GM23338 (cell line): ENCODE measurements at regions not wholly inside any gene's neighbourhood (a gene's known extent, or its start where the extent isn't known, plus 50 kb on each side); places are given as distances from the start of the nearest gene placed in this dataset.

Source experiments
- ATAC-seq: fragments of 200-7000 bp; cut with Tn5 transposase; 3 replicates; pipeline ENCODE4 v1.9.1; 2020
- DNase-seq: peaks from one replicate; pipeline ENCODE4 v3.0.0-alpha.2; 2015; ENCODE audit warnings: low spot score
- H2AFZ ChIP-seq: fragments of 200-600 bp; sonication (generic); 2 replicates; pipeline ENCODE4 v1.8.0; 2016; ENCODE audit warnings: antibody characterized with exemption, mild to moderate bottlenecking, moderate library complexity
- H3F3A ChIP-seq: fragments of 200-600 bp; sonication (generic); replicated peaks from 2 replicates; pipeline ENCODE4 v1.8.0; 2017; ENCODE audit warnings: antibody characterized with exemption, mixed run types, low read depth
- H3K27ac ChIP-seq: fragments of 200-600 bp; sonication (generic); 2 replicates; pipeline ENCODE4 v1.6.1; 2016; ENCODE audit warnings: low read depth
- H3K27me3 ChIP-seq: fragments of 200-600 bp; sonication (generic); 2 replicates; pipeline ENCODE4 v1.8.0; 2016; ENCODE audit warnings: mild to moderate bottlenecking, mixed run types, moderate library complexity; ENCODE audit not compliant: insufficient read depth
- H3K36me3 ChIP-seq: fragments of 200-600 bp; sonication (generic); 2 replicates; pipeline ENCODE4 v1.8.0; 2016; ENCODE audit warnings: mild to moderate bottlenecking; ENCODE audit not compliant: insufficient read depth
- H3K4me1 ChIP-seq: fragments of 200-600 bp; sonication (generic); 2 replicates; pipeline ENCODE4 v1.8.0; 2016; ENCODE audit warnings: mild to moderate bottlenecking, moderate library complexity; ENCODE audit not compliant: insufficient read depth
- H3K4me2 ChIP-seq: fragments of 200-600 bp; sonication (generic); 2 replicates; pipeline ENCODE4 v1.7.1; 2017; ENCODE audit warnings: mixed run types
- H3K4me3 ChIP-seq: fragments of 200-600 bp; sonication (generic); 2 replicates; pipeline ENCODE4 v1.6.1; 2016; ENCODE audit warnings: mixed run types
- H3K79me2 ChIP-seq: fragments of 200-600 bp; sonication (generic); replicated peaks from 2 replicates; pipeline ENCODE4 v1.8.0; 2017; ENCODE audit warnings: mild to moderate bottlenecking; ENCODE audit not compliant: insufficient read depth
- H3K9me2 ChIP-seq: fragments of 200-600 bp; sonication (generic); 2 replicates; pipeline ENCODE4 v1.8.0; 2017; ENCODE audit not compliant: insufficient read depth
- H4K20me1 ChIP-seq: fragments of 200-600 bp; sonication (generic); replicated peaks from 2 replicates; pipeline ENCODE4 v1.8.0; 2017; ENCODE audit warnings: mild to moderate bottlenecking; ENCODE audit not compliant: insufficient read depth
- H3K27ac Mint-ChIP-seq: 2 replicates; pipeline ENCODE4 v1.8.0; 2020; ENCODE audit warnings: inconsistent platforms, mild to moderate bottlenecking, moderate library complexity, mixed read lengths
- H3K27me3 Mint-ChIP-seq: 3 replicates; pipeline ENCODE4 v1.8.0; 2022; ENCODE audit warnings: low read depth, mild to moderate bottlenecking, moderate library complexity, mixed read lengths, inconsistent platforms; ENCODE audit not compliant: insufficient read depth, poor library complexity
- H3K36me3 Mint-ChIP-seq: 3 replicates; pipeline ENCODE4 v1.8.0; 2021; ENCODE audit warnings: low read depth, mild to moderate bottlenecking, inconsistent platforms, moderate library complexity, mixed read lengths
- H3K4me1 Mint-ChIP-seq: 3 replicates; pipeline ENCODE4 v1.8.0; 2020; ENCODE audit warnings: mild to moderate bottlenecking, inconsistent platforms, mixed read lengths
- H3K4me3 Mint-ChIP-seq: 3 replicates; pipeline ENCODE4 v1.8.0; 2021; ENCODE audit warnings: moderate library complexity, mild to moderate bottlenecking, inconsistent platforms, mixed read lengths
- H3K9me3 Mint-ChIP-seq: 3 replicates; pipeline ENCODE4 v1.8.0; 2020; ENCODE audit warnings: moderate library complexity, mild to moderate bottlenecking, inconsistent platforms, mixed read lengths
- CREB1 ChIP-seq: fragments of 250-450 bp; sonication (Bioruptor Pico); IDR thresholded peaks from 2 replicates; pipeline ENCODE4 v1.5.0; 2020; ENCODE audit warnings: low read depth, mild to moderate bottlenecking, moderate library complexity
- CTCF ChIP-seq, 2 experiments: fragments of 200-600 bp in 1 of 2; sonication (generic) in 1 of 2; conservative IDR thresholded peaks; 2 replicates each; pipeline versions ENCODE4 v1.5.1 to v1.6.1; 2016 to 2017; ENCODE audit warnings: antibody characterized with exemption in 2 of 2, low read depth in 2 of 2, mild to moderate bottlenecking in 2 of 2, moderate library complexity in 1 of 2
- ETS1 ChIP-seq: IDR thresholded peaks from 2 replicates; pipeline ENCODE4 v1.6.1; 2016; ENCODE audit warnings: antibody characterized with exemption
- EZH2 ChIP-seq: fragments of 200-600 bp; sonication (generic); IDR thresholded peaks from one replicate; pipeline ENCODE4 v1.8.0; 2017; ENCODE audit warnings: antibody characterized with exemption, mild to moderate bottlenecking, low read depth; ENCODE audit not compliant: unreplicated experiment
- EZH2phosphoT487 ChIP-seq: fragments of 200-600 bp; sonication (generic); IDR thresholded peaks from one replicate; pipeline ENCODE4 v1.8.1; 2018; ENCODE audit warnings: antibody characterized with exemption; ENCODE audit not compliant: unreplicated experiment
- JUNB ChIP-seq: IDR thresholded peaks from one replicate; pipeline ENCODE4 v1.6.1; 2016; ENCODE audit warnings: antibody characterized with exemption; ENCODE audit not compliant: unreplicated experiment
- NANOG ChIP-seq: IDR thresholded peaks from 2 replicates; pipeline ENCODE4 v1.6.1; 2016; ENCODE audit warnings: antibody characterized with exemption, borderline replicate concordance
- POLR2AphosphoS5 ChIP-seq: IDR thresholded peaks from 2 replicates; pipeline ENCODE4 v1.6.1; 2016; ENCODE audit warnings: antibody characterized with exemption, low read depth
- REST ChIP-seq: IDR thresholded peaks from one replicate; pipeline ENCODE4 v1.6.1; 2018; ENCODE audit warnings: antibody characterized with exemption; ENCODE audit not compliant: unreplicated experiment
- STAT1 ChIP-seq: IDR thresholded peaks from one replicate; pipeline ENCODE4 v1.6.1; 2016; ENCODE audit warnings: antibody characterized with exemption; ENCODE audit not compliant: unreplicated experiment
- ZNF114 ChIP-seq: fragments of 250-450 bp; sonication (Bioruptor Pico); IDR thresholded peaks from 2 replicates; pipeline ENCODE4 v1.5.0; 2020; ENCODE audit warnings: mild to moderate bottlenecking, moderate library complexity
- ZNF331 ChIP-seq: fragments of 250-450 bp; sonication (Bioruptor Pico); IDR thresholded peaks from 2 replicates; pipeline ENCODE4 v1.5.0; 2020; ENCODE audit warnings: low read depth, mild to moderate bottlenecking, moderate library complexity
- ZNF462 ChIP-seq: fragments of 250-450 bp; sonication (Bioruptor Pico); IDR thresholded peaks from 2 replicates; pipeline ENCODE4 v1.5.0; 2020; ENCODE audit warnings: mild to moderate bottlenecking, moderate library complexity

GRCh38 chr5:114822436-114822835, 347.3 kb downstream of the TRIM36 start:
- H3K79me2 ChIP-seq = no peaks in the 10 kb centered on the region
- H3K27me3 Mint-ChIP-seq = no peaks in the 10 kb centered on the region
- H3K27ac ChIP-seq = no peak overlapping the region
- H3F3A ChIP-seq = no peaks in the 10 kb centered on the region
- H3K27me3 ChIP-seq = no peaks in the 10 kb centered on the region
- no peak overlapping the region for H3K4me3 Mint-ChIP-seq
- H4K20me1 ChIP-seq = no peaks in the 10 kb centered on the region
- H2AFZ ChIP-seq = no peak overlapping the region
- no peak for ATAC-seq
- H3K4me3 ChIP-seq = no peak overlapping the region
- H3K27ac Mint-ChIP-seq = no peak overlapping the region
- peaks cover 30% of the 10 kb centered on the region for H3K9me3 Mint-ChIP-seq
- no peak for DNase-seq
- H3K36me3 Mint-ChIP-seq = peaks cover 17% of the 10 kb centered on the region; the same call in 1 of the 3 replicates
- H3K4me1 Mint-ChIP-seq = no peaks in the 10 kb centered on the region
- H3K9me2 ChIP-seq = no peaks in the 10 kb centered on the region
- no peaks in the 10 kb centered on the region for H3K36me3 ChIP-seq
- TF ChIP-seq ETS1 = no peak
- TF ChIP-seq ZNF462 (CRISPR knock-in tag) = no peak
- TF ChIP-seq POLR2AphosphoS5 = no peak
- no peak for TF ChIP-seq ZNF114
- no peak for TF ChIP-seq EZH2
- TF ChIP-seq STAT1 = no peak
- TF ChIP-seq CREB1 = no peak
- no peak for TF ChIP-seq CTCF (conservative IDR thresholded peaks at IDR 0.05; ENCODE audit: low read depth in 2 of 2)
- no peak for TF ChIP-seq EZH2phosphoT487
- no peak for TF ChIP-seq NANOG
- no peak for TF ChIP-seq REST
- TF ChIP-seq JUNB = no peak
- no peak for TF ChIP-seq ZNF331 (CRISPR knock-in tag)
- no peak overlapping the region for H3K4me2 ChIP-seq
- H3K4me1 ChIP-seq = no peaks in the 10 kb centered on the region
